Keratinocyte (primary cell): ENCODE measurements at regions not wholly inside any gene's neighbourhood (a gene's known extent, or its start where the extent isn't known, plus 50 kb on each side); places are given as distances from the start of the nearest gene placed in this dataset.

Experiments used
- DNase-seq: peaks from one replicate; pipeline ENCODE4 v3.0.0-alpha.2; 2011; ENCODE audit warnings: low read depth, missing footprints, low spot score
- FAIRE-seq: peaks from 2 replicates; lab custom pipeline; 2011; peaks lifted over from hg19 to GRCh38; lab: Jason Lieb, UNC
- H2AFZ ChIP-seq: 2 replicates; pipeline ENCODE4 v1.6.0; 2012; ENCODE audit warnings: low read length, control low read depth, inconsistent platforms; ENCODE audit not compliant: control insufficient read depth
- H3K27ac ChIP-seq: 2 replicates; pipeline ENCODE4 v1.5.1; 2011; ENCODE audit warnings: low read length; ENCODE audit not compliant: control insufficient read depth, insufficient read depth
- H3K27me3 ChIP-seq: 3 replicates; pipeline ENCODE4 v1.6.0; 2011; ENCODE audit warnings: low read length; ENCODE audit not compliant: control insufficient read depth, insufficient read depth; ENCODE audit errors: extremely low read depth
- H3K36me3 ChIP-seq, 2 experiments: 2 replicates in 1 of 2; 3 replicates in 1 of 2; pipeline ENCODE4 v1.5.1; 2011; ENCODE audit warnings: low read length in 2 of 2, mild to moderate bottlenecking in 1 of 2; ENCODE audit not compliant: control insufficient read depth in 2 of 2, insufficient read depth in 2 of 2; ENCODE audit errors: extremely low read depth in 1 of 2
- H3K4me1 ChIP-seq: 3 replicates; pipeline ENCODE4 v1.5.1; 2011; ENCODE audit warnings: low read length; ENCODE audit not compliant: control insufficient read depth, insufficient read depth; ENCODE audit errors: extremely low read depth
- H3K4me2 ChIP-seq: 3 replicates; pipeline ENCODE4 v1.6.0; 2011; ENCODE audit warnings: low read depth, low read length; ENCODE audit not compliant: control insufficient read depth, insufficient read depth; ENCODE audit errors: extremely low read depth
- H3K4me3 ChIP-seq, 3 experiments: fragments of 200-600 bp in 1 of 3; sonication (generic) in 1 of 3; 2 replicates in 2 of 3; 3 replicates in 1 of 3; pipeline ENCODE4 v1.5.1; 2011 to 2016; ENCODE audit warnings: low read length in 3 of 3, mild to moderate bottlenecking in 3 of 3, control low read depth in 2 of 3, inconsistent platforms in 1 of 3, low read depth in 1 of 3, mixed read lengths in 1 of 3, mixed run types in 1 of 3, moderate library complexity in 1 of 3; ENCODE audit not compliant: control insufficient read depth in 2 of 3, insufficient read depth in 2 of 3; ENCODE audit errors: extremely low read depth in 1 of 3
- H3K79me2 ChIP-seq: 2 replicates; pipeline ENCODE4 v1.6.0; 2012; ENCODE audit warnings: low read length; ENCODE audit not compliant: control insufficient read depth, insufficient read depth
- H3K9ac ChIP-seq: 3 replicates; pipeline ENCODE4 v1.6.0; 2011; ENCODE audit warnings: low read length; ENCODE audit not compliant: control insufficient read depth, insufficient read depth; ENCODE audit errors: extremely low read depth
- H3K9me1 ChIP-seq: 3 replicates; pipeline ENCODE4 v1.6.0; 2011; ENCODE audit warnings: low read length; ENCODE audit not compliant: control insufficient read depth, insufficient read depth; ENCODE audit errors: extremely low read depth
- H3K9me3 ChIP-seq: 2 replicates; pipeline ENCODE4 v1.5.1; 2012; ENCODE audit warnings: low read depth, low read length; ENCODE audit not compliant: control insufficient read depth
- H4K20me1 ChIP-seq: 3 replicates; pipeline ENCODE4 v1.6.0; 2011; ENCODE audit warnings: low read length; ENCODE audit not compliant: control insufficient read depth, insufficient read depth; ENCODE audit errors: extremely low read depth
- CTCF ChIP-seq, 3 experiments: IDR thresholded peaks in 1 of 3; conservative IDR thresholded peaks in 1 of 3; optimal IDR thresholded peaks in 1 of 3; 2 replicates in 2 of 3; 3 replicates in 1 of 3; pipeline versions ENCODE3 to v1.5.1; 2011; ENCODE audit warnings: low read length in 3 of 3, mild to moderate bottlenecking in 3 of 3, moderate library complexity in 2 of 3, control low read depth in 1 of 3, inconsistent platforms in 1 of 3; ENCODE audit not compliant: insufficient read depth in 2 of 3; ENCODE audit errors: extremely low read depth in 1 of 3
- EZH2 ChIP-seq: IDR thresholded peaks from one replicate; pipeline ENCODE4 v1.6.1; 2012; ENCODE audit warnings: inconsistent platforms, mild to moderate bottlenecking, low read length, moderate library complexity
- dilution Hi-C: fragments of 300-500 bp; cut with MboI; formaldehyde crosslinking; loops from one replicate; pipeline ENCODE4 v1.7.0; 2020; ENCODE audit warnings: low sequenced_read_pairs; ENCODE audit not compliant: extremely low pct_ligation_motif_present

GRCh38 chr16:80468029-80468428, 72.8 kb upstream of the DYNLRB2 start:
- no peak overlapping the region for H2AFZ ChIP-seq
- no peak for FAIRE-seq
- no peak overlapping the region for H3K9ac ChIP-seq
- DNase-seq: no peak
- H3K4me1 ChIP-seq: no peaks in the 10 kb centered on the region
- H3K79me2 ChIP-seq: no peaks in the 10 kb centered on the region
- H3K36me3 ChIP-seq: no peaks in the 10 kb centered on the region
- no peaks in the 10 kb centered on the region for H3K9me3 ChIP-seq
- H3K27me3 ChIP-seq: no peaks in the 10 kb centered on the region
- dilution Hi-C loops: no loop called here
- no peak overlapping the region for H3K27ac ChIP-seq
- TF ChIP-seq EZH2 (no peak), CTCF (optimal IDR thresholded peaks at IDR 0.05 in 1 of 3, IDR thresholded peaks at IDR 0.05 in 1 of 3, conservative IDR thresholded peaks at IDR 0.05 in 1 of 3; ENCODE audit: extremely low read depth in 1 of 3, insufficient read depth in 2 of 3, low read length in 3 of 3) (no peak)
- H3K4me3 ChIP-seq: no peak overlapping the region
- H4K20me1 ChIP-seq: no peaks in the 10 kb centered on the region
- H3K9me1 ChIP-seq: no peaks in the 10 kb centered on the region
- H3K4me2 ChIP-seq: no peak overlapping the region

GRCh38 chr16:80466024-80466987, 74.5 kb upstream of the DYNLRB2 start:
- Histone ChIP-seq H3K4me3 (no peak overlapping the region), H3K9me1 (no peaks in the 10 kb centered on the region), H3K27me3 (no peaks in the 10 kb centered on the region), H4K20me1 (no peaks in the 10 kb centered on the region), H3K9ac (no peak overlapping the region), H3K4me1 (no peaks in the 10 kb centered on the region), H3K36me3 (no peaks in the 10 kb centered on the region), H3K9me3 (no peaks in the 10 kb centered on the region), H3K79me2 (no peaks in the 10 kb centered on the region), H3K4me2 (no peak overlapping the region), H2AFZ (no peak overlapping the region), H3K27ac (no peak overlapping the region)
- DNase-seq (no peak), FAIRE-seq (no peak)
- dilution Hi-C loops: no loop called here
- TF ChIP-seq EZH2 (no peak), CTCF (optimal IDR thresholded peaks at IDR 0.05 in 1 of 3, IDR thresholded peaks at IDR 0.05 in 1 of 3, conservative IDR thresholded peaks at IDR 0.05 in 1 of 3; ENCODE audit: extremely low read depth in 1 of 3, insufficient read depth in 2 of 3, low read length in 3 of 3) (peak; percentile 82 to 97 (median 89))
